MM.1S (cell line): ENCODE measurements at regions not wholly inside any gene's neighbourhood (a gene's known extent, or its start where the extent isn't known, plus 50 kb on each side); places are given as distances from the start of the nearest gene placed in this dataset.
"Not testable (repeated sequence)": the region's sequence is repeated elsewhere in the genome, so short reads cannot be mapped to it uniquely, and the experiment has no call there.

Experiments
- DNase-seq: peaks from one replicate; pipeline ENCODE4 v3.0.0-alpha.2; 2015
- H2AFZ ChIP-seq: fragments of 300-600 bp; sonication (generic); 2 replicates; pipeline ENCODE4 v1.6.0; 2016; ENCODE audit warnings: antibody characterized with exemption, low read length
- H3F3A ChIP-seq: fragments of 300-600 bp; sonication (generic); 2 replicates; pipeline ENCODE4 v1.6.1; 2016; ENCODE audit warnings: mild to moderate bottlenecking, antibody characterized with exemption, low read length, moderate library complexity, mixed read lengths; ENCODE audit not compliant: insufficient read depth
- H3K27ac ChIP-seq: fragments of 300-600 bp; sonication (generic); 2 replicates; pipeline ENCODE4 v1.5.1; 2016; ENCODE audit warnings: mild to moderate bottlenecking, low read length
- H3K27me3 ChIP-seq: fragments of 300-600 bp; sonication (generic); replicated peaks from 2 replicates; pipeline ENCODE4 v1.6.0; 2016; ENCODE audit warnings: low read length; ENCODE audit not compliant: insufficient read depth
- H3K36me3 ChIP-seq: fragments of 300-600 bp; sonication (generic); replicated peaks from 2 replicates; pipeline ENCODE4 v1.6.1; 2016; ENCODE audit warnings: mild to moderate bottlenecking, low read length, mixed read lengths; ENCODE audit not compliant: insufficient read depth
- H3K4me1 ChIP-seq: fragments of 300-600 bp; sonication (generic); 2 replicates; pipeline ENCODE4 v1.6.1; 2016; ENCODE audit warnings: low read length, mixed read lengths
- H3K4me2 ChIP-seq: fragments of 300-600 bp; sonication (generic); 2 replicates; pipeline ENCODE4 v1.6.0; 2016; ENCODE audit warnings: low read depth, low read length
- H3K4me3 ChIP-seq: fragments of 300-600 bp; sonication (generic); 2 replicates; pipeline ENCODE4 v1.5.1; 2016; ENCODE audit warnings: low read length, mixed read lengths
- H3K79me2 ChIP-seq: fragments of 300-600 bp; sonication (generic); 2 replicates; pipeline ENCODE4 v1.6.1; 2016; ENCODE audit warnings: mixed run types, low read length, mixed read lengths
- H3K9ac ChIP-seq: fragments of 300-600 bp; sonication (generic); 2 replicates; pipeline ENCODE4 v1.6.1; 2016; ENCODE audit warnings: low read length, mixed read lengths
- H3K9me2 ChIP-seq: fragments of 300-600 bp; sonication (generic); replicated peaks from 2 replicates; pipeline ENCODE4 v1.6.1; 2016; ENCODE audit warnings: mild to moderate bottlenecking, low read length, mixed read lengths; ENCODE audit not compliant: insufficient read depth
- H3K9me3 ChIP-seq: fragments of 300-600 bp; sonication (generic); replicated peaks from 2 replicates; pipeline ENCODE4 v1.6.1; 2016; ENCODE audit warnings: mild to moderate bottlenecking, low read length, mixed read lengths; ENCODE audit not compliant: insufficient read depth
- H4K20me1 ChIP-seq: fragments of 300-600 bp; sonication (generic); 2 replicates; pipeline ENCODE4 v1.6.1; 2016; ENCODE audit warnings: mild to moderate bottlenecking, low read length, moderate library complexity, mixed read lengths; ENCODE audit not compliant: insufficient read depth
- EZH2 ChIP-seq: fragments of 300-600 bp; sonication (generic); optimal IDR thresholded peaks from 2 replicates; pipeline ENCODE3; 2017; ENCODE audit warnings: low read depth, mild to moderate bottlenecking, antibody characterized with exemption, low read length, mixed read lengths
- EZH2phosphoT487 ChIP-seq: fragments of 300-600 bp; sonication (generic); IDR thresholded peaks from 2 replicates; pipeline ENCODE4 v1.6.1; 2018; ENCODE audit warnings: antibody characterized with exemption, low read length
- TF ChIP-seq, protein P1 (sequence below): fragments of 300-600 bp; sonication (generic); IDR thresholded peaks from 2 replicates; pipeline ENCODE4 v1.5.1; 2016; ENCODE audit warnings: antibody characterized with exemption, low read length, mixed read lengths

- H3K36me3 ChIP-seq, H3K9me3 ChIP-seq, H3F3A ChIP-seq, H3K9ac ChIP-seq, H4K20me1 ChIP-seq, H3K9me2 ChIP-seq, H3K27me3 ChIP-seq, DNase-seq, H3K4me2 ChIP-seq, H3K27ac ChIP-seq, H2AFZ ChIP-seq, H3K4me3 ChIP-seq, H3K4me1 ChIP-seq, H3K79me2 ChIP-seq: not testable (repeated sequence)
These were observed 278.8 kb downstream of the FAM47B start for GRCh38 chrX:35221391-35221790.

GRCh38 chrX:35244088-35244741 lies 301.6 kb downstream of the FAM47B start:
- no peaks in the 10 kb centered on the region for H3K27me3 ChIP-seq
- H3K79me2 ChIP-seq: no peaks in the 10 kb centered on the region
- DNase-seq: no peak
- no peaks in the 10 kb centered on the region for H3K9me3 ChIP-seq
- no peaks in the 10 kb centered on the region for H3F3A ChIP-seq
- H3K27ac ChIP-seq: no peak overlapping the region
- no peak for TF ChIP-seq EZH2phosphoT487
- no peak for TF ChIP-seq EZH2
- TF ChIP-seq, protein P1, sequence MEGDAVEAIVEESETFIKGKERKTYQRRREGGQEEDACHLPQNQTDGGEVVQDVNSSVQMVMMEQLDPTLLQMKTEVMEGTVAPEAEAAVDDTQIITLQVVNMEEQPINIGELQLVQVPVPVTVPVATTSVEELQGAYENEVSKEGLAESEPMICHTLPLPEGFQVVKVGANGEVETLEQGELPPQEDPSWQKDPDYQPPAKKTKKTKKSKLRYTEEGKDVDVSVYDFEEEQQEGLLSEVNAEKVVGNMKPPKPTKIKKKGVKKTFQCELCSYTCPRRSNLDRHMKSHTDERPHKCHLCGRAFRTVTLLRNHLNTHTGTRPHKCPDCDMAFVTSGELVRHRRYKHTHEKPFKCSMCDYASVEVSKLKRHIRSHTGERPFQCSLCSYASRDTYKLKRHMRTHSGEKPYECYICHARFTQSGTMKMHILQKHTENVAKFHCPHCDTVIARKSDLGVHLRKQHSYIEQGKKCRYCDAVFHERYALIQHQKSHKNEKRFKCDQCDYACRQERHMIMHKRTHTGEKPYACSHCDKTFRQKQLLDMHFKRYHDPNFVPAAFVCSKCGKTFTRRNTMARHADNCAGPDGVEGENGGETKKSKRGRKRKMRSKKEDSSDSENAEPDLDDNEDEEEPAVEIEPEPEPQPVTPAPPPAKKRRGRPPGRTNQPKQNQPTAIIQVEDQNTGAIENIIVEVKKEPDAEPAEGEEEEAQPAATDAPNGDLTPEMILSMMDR: no peak
- H4K20me1 ChIP-seq: no peaks in the 10 kb centered on the region
- H3K4me3 ChIP-seq: no peak overlapping the region
- H3K9me2 ChIP-seq: no peaks in the 10 kb centered on the region
- no peak overlapping the region for H3K4me2 ChIP-seq
- H3K36me3 ChIP-seq: no peaks in the 10 kb centered on the region
- H3K9ac ChIP-seq: no peak overlapping the region
- no peak overlapping the region for H2AFZ ChIP-seq
- H3K4me1 ChIP-seq: no peaks in the 10 kb centered on the region

GRCh38 chrX:35244796-35245508 lies 302.4 kb downstream of the FAM47B start:
- Histone ChIP-seq H4K20me1 (no peaks in the 10 kb centered on the region), H3K4me3 (no peak overlapping the region), H3K27me3 (no peaks in the 10 kb centered on the region), H3K4me1 (no peaks in the 10 kb centered on the region), H3F3A (no peaks in the 10 kb centered on the region), H3K9me3 (no peaks in the 10 kb centered on the region), H3K4me2 (no peak overlapping the region), H2AFZ (no peak overlapping the region), H3K27ac (no peak overlapping the region), H3K36me3 (no peaks in the 10 kb centered on the region), H3K9me2 (no peaks in the 10 kb centered on the region), H3K9ac (no peak overlapping the region), H3K79me2 (no peaks in the 10 kb centered on the region)
- TF ChIP-seq, protein P1: no peak
- TF ChIP-seq EZH2: no peak
- TF ChIP-seq EZH2phosphoT487: no peak
- DNase-seq: no peak

DNA sequence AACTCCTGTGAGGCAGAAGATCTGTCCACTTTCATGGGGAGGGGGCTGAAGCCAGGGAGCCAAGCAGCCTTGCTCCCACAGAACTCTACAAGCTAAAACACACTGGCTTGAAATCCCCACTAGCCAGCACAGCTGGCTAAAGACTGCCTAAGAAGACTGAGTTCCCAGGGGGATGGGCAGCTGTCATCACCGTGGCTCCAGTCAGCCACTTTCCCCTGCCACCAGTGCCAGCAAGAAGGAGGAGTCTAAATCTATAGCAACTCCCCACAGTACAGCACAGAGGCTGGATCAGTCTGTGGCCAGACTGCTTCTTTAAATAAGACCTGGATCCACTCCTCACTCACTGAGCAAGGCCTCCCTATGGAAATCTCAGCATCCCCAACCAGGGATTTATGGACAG lies 308.6 kb downstream of the FAM47B start:
- Histone ChIP-seq H4K20me1 (no peaks in the 10 kb centered on the region), H3K4me1 (no peaks in the 10 kb centered on the region), H3K36me3 (no peaks in the 10 kb centered on the region), H3K79me2 (no peaks in the 10 kb centered on the region), H3K4me3 (no peak overlapping the region), H2AFZ (no peak overlapping the region), H3K9ac (no peak overlapping the region), H3K27me3 (no peaks in the 10 kb centered on the region), H3K9me3 (no peaks in the 10 kb centered on the region), H3K9me2 (no peaks in the 10 kb centered on the region), H3K27ac (no peak overlapping the region), H3K4me2 (no peak overlapping the region), H3F3A (no peaks in the 10 kb centered on the region)
- DNase-seq: no peak
- TF ChIP-seq, protein P1: no peak
- TF ChIP-seq EZH2phosphoT487 (no peak), EZH2 (no peak)
